GM12878 (cell line): ENCODE measurements at regions not wholly inside any gene's neighbourhood (a gene's known extent, or its start where the extent isn't known, plus 50 kb on each side); places are given as distances from the start of the nearest gene placed in this dataset.

Experiments
- ATAC-seq: fragments of 200-7000 bp; cut with Tn5 transposase; 3 replicates; pipeline ENCODE4 v1.9.1; 2020; ENCODE audit warnings: mild to moderate bottlenecking, moderate library complexity
- BruUV-seq: library from RNA; stranded (reverse); fragments of 400-500 nt; replicated peaks from 2 replicates; lab custom pipeline; 2021; lab: Mats Ljungman, UMichigan
- CTCF ChIA-PET: fragments of 300-600 bp; sonication (Branson Sonifier 250); formaldehyde crosslinking; extraction: SDS; loops from one replicate; lab custom pipeline; 2021; ENCODE audit warnings: inconsistent platforms; lab: Yijun Ruan, JAX
- POLR2A ChIA-PET: fragments of 350-600 bp; formaldehyde crosslinking; extraction: SDS; loops from one replicate; lab custom pipeline; 2021; ENCODE audit warnings: inconsistent platforms; lab: Charles Lee
- RAD21 ChIA-PET: fragments of 300-600 bp; sonication (Branson Sonifier 250); formaldehyde crosslinking; loops from one replicate; lab custom pipeline; 2023; ENCODE audit warnings: antibody characterized with exemption; ENCODE audit not compliant: unreplicated experiment; lab: Charles Lee
- SMC1A ChIA-PET: fragments of 300-600 bp; sonication (Branson Sonifier 250); formaldehyde crosslinking; loops from one replicate; lab custom pipeline; 2023; ENCODE audit not compliant: unreplicated experiment, uncharacterized antibody; lab: Charles Lee
- DNase-seq: peaks from one replicate; pipeline ENCODE4 v3.0.0-alpha.2; 2011; ENCODE audit warnings: low read depth, low spot score
- FAIRE-seq: peaks from 3 replicates; lab custom pipeline; 2011; peaks lifted over from hg19 to GRCh38; lab: Jason Lieb, UNC
- H2AFZ ChIP-seq: 2 replicates; pipeline ENCODE4 v1.6.0; 2011; ENCODE audit warnings: low read depth, low read length, control low read depth; ENCODE audit not compliant: control insufficient read depth
- H3K27ac ChIP-seq: 2 replicates; pipeline ENCODE4 v1.5.1; 2011; ENCODE audit warnings: control low read depth; ENCODE audit not compliant: control insufficient read depth, insufficient read depth
- H3K27me3 ChIP-seq, 2 experiments: replicated peaks in 1 of 2; 2 replicates each; pipeline versions ENCODE4 v1.6.0 to v1.6.1; 2011; ENCODE audit warnings: low read length in 1 of 2; ENCODE audit not compliant: control insufficient read depth in 2 of 2, insufficient read depth in 2 of 2
- H3K36me3 ChIP-seq, 2 experiments: 2 replicates each; pipeline ENCODE4 v1.5.1; 2011; ENCODE audit warnings: low read length in 1 of 2; ENCODE audit not compliant: control insufficient read depth in 2 of 2, insufficient read depth in 2 of 2
- H3K4me1 ChIP-seq: 2 replicates; pipeline ENCODE4 v1.6.1; 2011; ENCODE audit warnings: mild to moderate bottlenecking, low read length, moderate library complexity, mixed read lengths; ENCODE audit not compliant: control insufficient read depth, insufficient read depth
- H3K4me2 ChIP-seq: 2 replicates; pipeline ENCODE4 v1.6.0; 2011; ENCODE audit warnings: control low read depth; ENCODE audit not compliant: control insufficient read depth, insufficient read depth
- H3K4me3 ChIP-seq: fragments of 200-600 bp; sonication (generic); 2 replicates; pipeline ENCODE4 v1.5.1; 2016
- H3K79me2 ChIP-seq: 2 replicates; pipeline ENCODE4 v1.6.0; 2011; ENCODE audit warnings: low read length; ENCODE audit not compliant: control insufficient read depth, insufficient read depth
- H3K9ac ChIP-seq: 2 replicates; pipeline ENCODE4 v1.8.0; 2011; ENCODE audit warnings: low read length, control low read depth, mixed read lengths; ENCODE audit not compliant: control insufficient read depth, insufficient read depth
- H3K9me3 ChIP-seq: replicated peaks from 3 replicates; pipeline ENCODE4 v1.5.1; 2011; ENCODE audit warnings: mild to moderate bottlenecking, low read length; ENCODE audit not compliant: control insufficient read depth, insufficient read depth
- H4K20me1 ChIP-seq: 2 replicates; pipeline ENCODE4 v1.6.0; 2011; ENCODE audit not compliant: control insufficient read depth, insufficient read depth
- ASH2L ChIP-seq: fragments of 300-600, 200-600 bp; sonication (generic); IDR thresholded peaks from 2 replicates; pipeline ENCODE4 v1.6.1; 2017; ENCODE audit warnings: low read depth, mild to moderate bottlenecking, borderline replicate concordance
- BHLHE40 ChIP-seq, 2 experiments: fragments of 450-650 bp in 1 of 2; IDR thresholded peaks; 2 replicates each; pipeline ENCODE4 v1.6.1; 2011 to 2017; ENCODE audit warnings: low read depth in 2 of 2, borderline replicate concordance in 1 of 2, improper control_type of control experiment in 1 of 2, low read length in 1 of 2, mild to moderate bottlenecking in 1 of 2
- CBX3 ChIP-seq: fragments of 200-600 bp; sonication (generic); IDR thresholded peaks from 2 replicates; pipeline ENCODE4 v1.6.1; 2016; ENCODE audit warnings: low read depth, borderline replicate concordance
- FOXK2 ChIP-seq: fragments of 450-650 bp; IDR thresholded peaks from 2 replicates; pipeline ENCODE4 v1.6.1; 2017; ENCODE audit warnings: mild to moderate bottlenecking, moderate library complexity
- HDAC6 ChIP-seq: fragments of 200-600 bp; sonication (generic); IDR thresholded peaks from one replicate; pipeline ENCODE4 v1.8.0; 2017; ENCODE audit warnings: antibody characterized with exemption; ENCODE audit not compliant: unreplicated experiment
- MEF2A ChIP-seq: IDR thresholded peaks from 2 replicates; pipeline ENCODE4 v1.6.1; 2011; ENCODE audit warnings: low read depth, mild to moderate bottlenecking, low read length, moderate library complexity; ENCODE audit not compliant: insufficient read depth
- MTA2 ChIP-seq: fragments of 450-650 bp; IDR thresholded peaks from 2 replicates; pipeline ENCODE4 v1.6.1; 2016; ENCODE audit warnings: low read depth, mild to moderate bottlenecking, moderate library complexity
- NFIC ChIP-seq: IDR thresholded peaks from 2 replicates; pipeline ENCODE4 v1.6.1; 2012; ENCODE audit warnings: low read depth, mild to moderate bottlenecking, inconsistent platforms, low read length, moderate library complexity
- NR2F1 ChIP-seq: fragments of 450-650 bp; conservative IDR thresholded peaks from 2 replicates; pipeline ENCODE4 v1.6.1; 2017; ENCODE audit warnings: mild to moderate bottlenecking
- POLR2AphosphoS5 ChIP-seq: IDR thresholded peaks from 2 replicates; pipeline ENCODE4 v1.6.1; 2011; ENCODE audit warnings: mild to moderate bottlenecking, low read length, inconsistent platforms
- RAD51 ChIP-seq: fragments of 450-650 bp; IDR thresholded peaks from 2 replicates; pipeline ENCODE4 v1.6.1; 2016; ENCODE audit warnings: moderate library complexity, mild to moderate bottlenecking, inconsistent platforms
- REST ChIP-seq: IDR thresholded peaks from 2 replicates; pipeline ENCODE4 v1.6.1; 2012; ENCODE audit warnings: mild to moderate bottlenecking, low read depth, low read length
- RFX5 ChIP-seq: IDR thresholded peaks from 2 replicates; pipeline ENCODE4 v1.6.1; 2011; ENCODE audit warnings: low read depth, low read length, improper control_type of control experiment
- RUNX3 ChIP-seq: IDR thresholded peaks from 2 replicates; pipeline ENCODE4 v1.6.1; 2012; ENCODE audit warnings: low read length, inconsistent platforms
- SREBF1 ChIP-seq: IDR thresholded peaks from 2 replicates; pipeline ENCODE4 v1.6.1; 2012; ENCODE audit warnings: mild to moderate bottlenecking, low read length
- STAT1 ChIP-seq: fragments of 450-650 bp; conservative IDR thresholded peaks from 2 replicates; pipeline ENCODE4 v1.6.1; 2014; ENCODE audit warnings: antibody characterized with exemption, mild to moderate bottlenecking
- SUPT20H ChIP-seq: IDR thresholded peaks from 2 replicates; pipeline ENCODE4 v1.6.1; 2011; ENCODE audit warnings: low read depth, mild to moderate bottlenecking, low read length, moderate library complexity, borderline replicate concordance; ENCODE audit not compliant: control insufficient read depth
- TCF3 ChIP-seq: IDR thresholded peaks from 2 replicates; pipeline ENCODE4 v1.6.1; 2012; ENCODE audit warnings: low read depth, mild to moderate bottlenecking, low read length, borderline replicate concordance; ENCODE audit not compliant: insufficient read depth
- ZBTB4 ChIP-seq: fragments of 450-650 bp; formaldehyde crosslinking; IDR thresholded peaks from 2 replicates; pipeline ENCODE4 v1.4.0; 2022; ENCODE audit warnings: mild to moderate bottlenecking, moderate library complexity
- WGBS: methylation state at CpG from one replicate; pipeline ENCODE4 v1.1.6; 2016; ENCODE audit warnings: low lambda C conversion rate; ENCODE audit not compliant: insufficient replicate concordance, insufficient coverage; ENCODE audit errors: missing lambda C conversion rate; 5-methylcytosine and 5-hydroxymethylcytosine counted together
- in situ Hi-C: fragments of 300-500 bp; cut with MboI; formaldehyde crosslinking; loops from 9 replicates; pipeline ENCODE4 v1.14.3; 2018; ENCODE audit warnings: mixed read lengths
- intact Hi-C: fragments of 100-400 bp; cut with micrococcal nuclease; formaldehyde crosslinking; loops from one replicate; pipeline ENCODE4 v1.14.2; 2022; ENCODE audit not compliant: unreplicated experiment

GRCh38 chr22:49295851-49296560 lies 531.7 kb downstream of the BRD1 start:
- Histone ChIP-seq H3K4me3 (no peak overlapping the region), H3K27ac (no peak overlapping the region), H3K4me2 (no peak overlapping the region), H3K79me2 (no peaks in the 10 kb centered on the region), H3K9ac (no peak overlapping the region), H2AFZ (no peak overlapping the region), H3K27me3 (no peaks in the 10 kb centered on the region), H4K20me1 (no peaks in the 10 kb centered on the region), H3K36me3 (no peaks in the 10 kb centered on the region), H3K4me1 (no peaks in the 10 kb centered on the region), H3K9me3 (no peaks in the 10 kb centered on the region; the same call in 2 of the 3 replicates)
- intact Hi-C loops, result no loop called here
- TF ChIP-seq NFIC (no peak), STAT1 (no peak), HDAC6 (no peak), POLR2AphosphoS5 (no peak), REST (no peak), MTA2 (no peak), SREBF1 (no peak), TCF3 (no peak), RAD51 (no peak), ASH2L (no peak), BHLHE40 (IDR thresholded peaks at IDR 0.05; ENCODE audit: borderline replicate concordance in 1 of 2, low read depth in 2 of 2, low read length in 1 of 2) (no peak), MEF2A (no peak), RFX5 (no peak), NR2F1 (no peak), RUNX3 (no peak), ZBTB4 (no peak), FOXK2 (no peak), CBX3 (no peak), SUPT20H (no peak)
- DNase-seq (no peak), FAIRE-seq (no peak), ATAC-seq (no peak)
- ChIA-PET RAD21 (no interaction called here), SMC1A (no interaction called here), POLR2A (no interaction called here), CTCF (interaction anchor here (0.6 to 1.5 kb wide), 2 partner anchors 10 to 53 kb away, joined by 3 to 4 read pairs; no protein-coding TSS in a partner anchor)
- 55% methylated on average over 18 of the region's 18 CpGs for WGBS
- no TSS peak for BruUV-seq
- in situ Hi-C loops, result no loop called here
